K562 (cell line): ENCODE measurements at regions not wholly inside any gene's neighbourhood (a gene's known extent, or its start where the extent isn't known, plus 50 kb on each side); places are given as distances from the start of the nearest gene placed in this dataset.

Experiments used
- ATAC-seq: fragments of 200-7000 bp; cut with Tn5 transposase; 3 replicates; pipeline ENCODE4 v1.9.1; 2020; ENCODE audit warnings: moderate library complexity
- BruUV-seq: library from RNA; stranded (reverse); fragments of 400-500 nt; replicated peaks from 2 replicates; lab custom pipeline; 2021; lab: Mats Ljungman, UMichigan
- CTCF ChIA-PET: fragments of 300-600 bp; formaldehyde crosslinking; extraction: SDS; loops from one replicate; lab custom pipeline; 2021; ENCODE audit warnings: low intra/inter-chr PET ratio; lab: Yijun Ruan, JAX
- POLR2A ChIA-PET: fragments of 300-600, 350-650 bp; sonication (Branson Sonifier 250); formaldehyde crosslinking; extraction: SDS; loops from one replicate; lab custom pipeline; 2021; ENCODE audit warnings: antibody characterized with exemption, inconsistent platforms; lab: Yijun Ruan, JAX
- DNase-seq, 4 experiments: peaks; one replicate each; pipeline versions ENCODE4 v3.0.0 to v3.0.0-alpha.2; 2011 to 2018; ENCODE audit warnings: low spot score in 3 of 4, mixed read lengths in 3 of 4; ENCODE audit errors: extremely low read depth in 1 of 4
- FAIRE-seq: peaks from 2 replicates; lab custom pipeline; 2011; peaks lifted over from hg19 to GRCh38; lab: Jason Lieb, UNC
- H2AFZ ChIP-seq: 2 replicates; pipeline ENCODE4 v1.6.0; 2011; ENCODE audit warnings: low read depth, low read length, control low read depth, inconsistent platforms
- H3K27ac ChIP-seq: fragments of 200-600 bp; 3 replicates; pipeline ENCODE4 v1.8.0; 2011; ENCODE audit warnings: low read depth, mild to moderate bottlenecking, control low read depth, inconsistent platforms, low read length, moderate library complexity, mixed read lengths; ENCODE audit errors: extremely low read depth
- H3K27me3 ChIP-seq, 2 experiments: fragments of 300-600 bp in 1 of 2; 2 replicates in 1 of 2; 3 replicates in 1 of 2; pipeline versions ENCODE4 v1.6.0 to v1.8.0; 2011; ENCODE audit warnings: inconsistent platforms in 2 of 2, low read length in 2 of 2, mild to moderate bottlenecking in 1 of 2, mixed read lengths in 1 of 2, moderate library complexity in 1 of 2; ENCODE audit not compliant: control insufficient read depth in 2 of 2, insufficient read depth in 2 of 2
- H3K36me3 ChIP-seq: fragments of 300-600 bp; 3 replicates; pipeline ENCODE4 v1.8.0; 2011; ENCODE audit warnings: mild to moderate bottlenecking, low read length, inconsistent platforms; ENCODE audit not compliant: control insufficient read depth, insufficient read depth
- H3K4me1 ChIP-seq, 2 experiments: fragments of 200-600 bp in 1 of 2; replicated peaks in 1 of 2; 2 replicates in 1 of 2; 3 replicates in 1 of 2; pipeline versions ENCODE4 v1.5.1 to v1.8.0; 2011; ENCODE audit warnings: inconsistent platforms in 2 of 2, low read length in 2 of 2, mild to moderate bottlenecking in 1 of 2, mixed read lengths in 1 of 2, moderate library complexity in 1 of 2; ENCODE audit not compliant: control insufficient read depth in 2 of 2, insufficient read depth in 2 of 2
- H3K4me2 ChIP-seq: 2 replicates; pipeline ENCODE4 v1.6.1; 2011; ENCODE audit warnings: low read length, control low read depth, inconsistent platforms, mixed read lengths; ENCODE audit not compliant: insufficient read depth
- H3K4me3 ChIP-seq: fragments of 200-600 bp; sonication (generic), shearing (Covaris generic); 2 replicates; pipeline ENCODE4 v1.5.1; 2016; ENCODE audit warnings: control low read depth, inconsistent platforms
- H3K79me2 ChIP-seq: fragments of 200-600 bp; 3 replicates; pipeline ENCODE4 v1.8.0; 2011; ENCODE audit warnings: low read length, inconsistent platforms; ENCODE audit not compliant: control insufficient read depth, insufficient read depth
- H3K9ac ChIP-seq, 2 experiments: 2 replicates each; pipeline versions ENCODE4 v1.6.0 to v1.6.1; 2011; ENCODE audit warnings: low read depth in 2 of 2, low read length in 2 of 2, control low read depth in 1 of 2, inconsistent platforms in 1 of 2, mild to moderate bottlenecking in 1 of 2, mixed read lengths in 1 of 2; ENCODE audit not compliant: insufficient read depth in 1 of 2
- H3K9me1 ChIP-seq: one replicate; pipeline ENCODE4 v1.6.0; 2011; ENCODE audit warnings: inconsistent platforms, mild to moderate bottlenecking, low read length, moderate library complexity; ENCODE audit not compliant: control insufficient read depth, insufficient read depth
- H3K9me3 ChIP-seq: replicated peaks from 2 replicates; pipeline ENCODE4 v1.5.1; 2011; ENCODE audit warnings: low read depth, low read length, inconsistent platforms; ENCODE audit not compliant: control insufficient read depth, insufficient read depth
- H4K20me1 ChIP-seq: replicated peaks from 2 replicates; pipeline ENCODE4 v1.6.1; 2011; ENCODE audit warnings: low read length, inconsistent platforms, mixed read lengths; ENCODE audit not compliant: control insufficient read depth, insufficient read depth
- CC2D1A ChIP-seq: fragments of 450-650 bp; IDR thresholded peaks from 2 replicates; pipeline ENCODE4 v1.6.1; 2017; ENCODE audit warnings: mild to moderate bottlenecking
- CEBPZ ChIP-seq: fragments of 150-350 bp; IDR thresholded peaks from 2 replicates; pipeline ENCODE4 v1.6.1; 2014; ENCODE audit warnings: low read depth, mild to moderate bottlenecking, low read length, borderline replicate concordance
- CUX1 ChIP-seq: fragments of 200-800 bp; sonication (Bioruptor generic); IDR thresholded peaks from 2 replicates; pipeline ENCODE4 v1.6.1; 2016; ENCODE audit warnings: missing genetic modification characterization, missing compliant biosample characterization
- MCM7 ChIP-seq, 2 experiments: fragments of 450-650 bp; IDR thresholded peaks; 2 replicates each; pipeline ENCODE4 v1.6.1; 2016 to 2018
- PRPF4 ChIP-seq: fragments of 200-400 bp; formaldehyde crosslinking; IDR thresholded peaks from one replicate; pipeline ENCODE4 v1.6.1; 2017; ENCODE audit warnings: low read length, low read depth, mild to moderate bottlenecking; ENCODE audit not compliant: insufficient read depth, poor library complexity, severe bottlenecking
- RAD51 ChIP-seq: fragments of 450-650 bp; IDR thresholded peaks from 2 replicates; pipeline ENCODE4 v1.7.1; 2016; ENCODE audit warnings: low read depth, mild to moderate bottlenecking, borderline replicate concordance
- SAFB ChIP-seq: fragments of 200-400 bp; formaldehyde crosslinking; IDR thresholded peaks from 2 replicates; pipeline ENCODE4 v1.6.1; 2017; ENCODE audit warnings: low read depth, low read length, borderline replicate concordance
- SRSF1 ChIP-seq: fragments of 200-400 bp; formaldehyde crosslinking; IDR thresholded peaks from 2 replicates; pipeline ENCODE4 v1.6.1; 2017; ENCODE audit warnings: mild to moderate bottlenecking, low read depth, low read length, moderate library complexity
- ZNF146 ChIP-seq: IDR thresholded peaks from one replicate; pipeline ENCODE4 v1.6.1; 2018; ENCODE audit warnings: missing compliant biosample characterization; ENCODE audit not compliant: unreplicated experiment
- ZNF165 ChIP-seq: fragments of 250-450 bp; sonication (Bioruptor Pico); IDR thresholded peaks from 2 replicates; pipeline ENCODE4 v1.4.0; 2020; ENCODE audit warnings: borderline replicate concordance
- ZNF232 ChIP-seq: sonication (generic); formaldehyde crosslinking; IDR thresholded peaks from 2 replicates; pipeline ENCODE4 v1.8.0; 2022; ENCODE audit warnings: mild to moderate bottlenecking, missing genetic modification reagents
- WGBS: fragments of 100-300 bp; shearing (Covaris generic); methylation state at CpG from one replicate; pipeline ENCODE4 v1.1.6; 2016; ENCODE audit warnings: low coverage, mixed read lengths; ENCODE audit not compliant: insufficient coverage; ENCODE audit errors: missing lambda C conversion rate; 5-methylcytosine and 5-hydroxymethylcytosine counted together
- in situ Hi-C: fragments of 300-500 bp; cut with MboI; formaldehyde crosslinking; loops from 4 replicates; pipeline ENCODE4 v1.15.0; 2018; ENCODE audit warnings: inconsistent platforms, mixed read lengths
- intact Hi-C: fragments of 100-400 bp; cut with micrococcal nuclease; formaldehyde crosslinking; loops from 2 replicates; pipeline ENCODE4 v1.14.2; 2022

GRCh38 chr9:78515108-78515507 lies 218.2 kb downstream of the PSAT1 start:
- no peak for FAIRE-seq
- no peak overlapping the region for H3K4me2 ChIP-seq
- in situ Hi-C loops (no loop called here), intact Hi-C loops (no loop called here)
- no peak overlapping the region for H2AFZ ChIP-seq
- H3K79me2 ChIP-seq = no peaks in the 10 kb centered on the region
- H3K4me3 ChIP-seq = no peak overlapping the region
- DNase-seq = no peak
- no peaks in the 10 kb centered on the region for H3K4me1 ChIP-seq
- CTCF ChIA-PET = no interaction called here
- no peaks in the 10 kb centered on the region for H3K27me3 ChIP-seq
- no peak for ATAC-seq
- TF ChIP-seq MCM7 (IDR thresholded peaks at IDR 0.05) = no peak
- no peak for TF ChIP-seq ZNF232 (CRISPR knock-in tag)
- no peak for TF ChIP-seq SRSF1
- no peak for TF ChIP-seq ZNF146
- TF ChIP-seq CC2D1A = no peak
- no peak for TF ChIP-seq RAD51
- no peak for TF ChIP-seq PRPF4
- no peak for TF ChIP-seq CUX1 (CRISPR knock-in tag)
- no peak for TF ChIP-seq SAFB
- no peak for TF ChIP-seq CEBPZ
- no peak for TF ChIP-seq ZNF165 (CRISPR knock-in tag)
- no peaks in the 10 kb centered on the region for H4K20me1 ChIP-seq
- H3K36me3 ChIP-seq = no peaks in the 10 kb centered on the region
- POLR2A ChIA-PET = no interaction called here
- BruUV-seq = no TSS peak
- no peaks in the 10 kb centered on the region for H3K9me3 ChIP-seq
- 0% methylated on average over 1 of the region's 1 CpG for WGBS
- no peak overlapping the region for H3K9ac ChIP-seq
- no peak overlapping the region for H3K27ac ChIP-seq
- no peaks in the 10 kb centered on the region for H3K9me1 ChIP-seq
